ENCODE measurements at regions not wholly inside any gene's neighbourhood (a gene's known extent, or its start where the extent isn't known, plus 50 kb on each side); places are given as distances from the start of the nearest gene placed in this dataset.

DNA sequence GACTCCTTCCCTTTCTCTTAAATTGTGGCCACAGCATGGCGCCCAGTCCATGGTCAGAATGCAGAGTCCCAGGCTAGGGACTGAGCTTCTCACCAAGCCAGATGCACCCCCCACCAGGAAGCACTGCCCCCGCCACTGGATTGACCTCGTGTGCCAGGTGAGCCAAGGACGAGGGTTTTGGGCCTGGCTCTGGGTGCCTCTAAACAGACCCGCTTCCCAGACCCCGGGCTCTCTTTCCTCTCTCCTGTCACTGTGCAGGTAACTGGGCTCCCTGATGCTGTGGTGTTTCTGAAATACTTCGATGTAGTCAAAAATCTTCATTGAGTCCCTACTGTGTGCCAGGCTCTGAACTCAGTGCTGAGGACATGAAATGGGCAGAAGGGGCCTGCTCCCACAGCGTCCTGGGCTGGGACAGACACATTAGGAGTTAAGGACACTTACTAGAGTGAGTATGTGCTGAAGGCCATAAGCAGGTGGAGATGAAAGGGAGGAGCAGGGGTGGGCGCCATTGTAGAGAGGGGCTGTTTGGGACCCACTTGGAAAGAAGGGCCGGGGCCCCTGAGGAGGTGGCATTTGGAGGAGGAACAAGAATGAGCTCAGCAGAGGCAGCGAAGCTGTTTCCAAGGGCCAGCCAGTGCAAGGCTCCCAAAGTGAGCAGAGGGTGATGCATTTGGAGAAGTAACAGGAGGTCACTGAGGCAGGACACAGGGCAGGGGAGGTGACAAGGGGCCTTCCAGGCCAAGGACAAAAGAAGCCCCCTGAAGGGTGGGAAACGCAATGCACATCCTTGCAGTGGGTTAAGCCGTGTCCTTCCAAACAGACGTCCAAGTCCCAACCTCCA, 217.1 kb downstream of the ANKRD60 start:
- TF ChIP-seq, protein P1, sequence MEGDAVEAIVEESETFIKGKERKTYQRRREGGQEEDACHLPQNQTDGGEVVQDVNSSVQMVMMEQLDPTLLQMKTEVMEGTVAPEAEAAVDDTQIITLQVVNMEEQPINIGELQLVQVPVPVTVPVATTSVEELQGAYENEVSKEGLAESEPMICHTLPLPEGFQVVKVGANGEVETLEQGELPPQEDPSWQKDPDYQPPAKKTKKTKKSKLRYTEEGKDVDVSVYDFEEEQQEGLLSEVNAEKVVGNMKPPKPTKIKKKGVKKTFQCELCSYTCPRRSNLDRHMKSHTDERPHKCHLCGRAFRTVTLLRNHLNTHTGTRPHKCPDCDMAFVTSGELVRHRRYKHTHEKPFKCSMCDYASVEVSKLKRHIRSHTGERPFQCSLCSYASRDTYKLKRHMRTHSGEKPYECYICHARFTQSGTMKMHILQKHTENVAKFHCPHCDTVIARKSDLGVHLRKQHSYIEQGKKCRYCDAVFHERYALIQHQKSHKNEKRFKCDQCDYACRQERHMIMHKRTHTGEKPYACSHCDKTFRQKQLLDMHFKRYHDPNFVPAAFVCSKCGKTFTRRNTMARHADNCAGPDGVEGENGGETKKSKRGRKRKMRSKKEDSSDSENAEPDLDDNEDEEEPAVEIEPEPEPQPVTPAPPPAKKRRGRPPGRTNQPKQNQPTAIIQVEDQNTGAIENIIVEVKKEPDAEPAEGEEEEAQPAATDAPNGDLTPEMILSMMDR (conservative IDR thresholded peaks at IDR 0.05; ENCODE audit: low read depth): no peak
- no peak overlapping the region for H3K27ac ChIP-seq
- DNase-seq (ENCODE audit: low spot score): no peak
- CTCF ChIA-PET: interaction anchor here (0.5 to 0.6 kb wide), 3 partner anchors 56 to 301 kb away, joined by 3 to 6 read pairs (median 3); no protein-coding TSS in a partner anchor
- POLR2A ChIA-PET (ENCODE audit: low non-redundant PET): no interaction called here

GRCh38 chr20:58010666-58011065, 217.8 kb downstream of the ANKRD60 start:
- no peak overlapping the region for H3K27ac ChIP-seq
- ChIA-PET CTCF (no interaction called here), POLR2A (ENCODE audit: low non-redundant PET) (no interaction called here)
- TF ChIP-seq, protein P1 (conservative IDR thresholded peaks at IDR 0.05; ENCODE audit: low read depth): no peak
- no peak for DNase-seq (ENCODE audit: low spot score)

GRCh38 chr20:58010186-58010585, 218.3 kb downstream of the ANKRD60 start:
- CTCF ChIA-PET: no interaction called here
- no peak for DNase-seq (ENCODE audit: low spot score)
- no peak overlapping the region for H3K27ac ChIP-seq
- POLR2A ChIA-PET (ENCODE audit: low non-redundant PET): no interaction called here
- TF ChIP-seq, protein P1 (conservative IDR thresholded peaks at IDR 0.05; ENCODE audit: low read depth): no peak

- H3K27ac ChIP-seq: no peak overlapping the region
- DNase-seq (ENCODE audit: low spot score): no peak
- CTCF ChIA-PET: no interaction called here
- POLR2A ChIA-PET (ENCODE audit: low non-redundant PET): no interaction called here
- TF ChIP-seq, protein P1 (conservative IDR thresholded peaks at IDR 0.05; ENCODE audit: low read depth): no peak
Observed at GRCh38 chr20:58008866-58009265, 219.6 kb downstream of the ANKRD60 start.

GRCh38 chr20:58008413-58008812, 220.0 kb downstream of the ANKRD60 start:
- DNase-seq (ENCODE audit: low spot score): no peak
- POLR2A ChIA-PET (ENCODE audit: low non-redundant PET): no interaction called here
- CTCF ChIA-PET: no interaction called here

DNA sequence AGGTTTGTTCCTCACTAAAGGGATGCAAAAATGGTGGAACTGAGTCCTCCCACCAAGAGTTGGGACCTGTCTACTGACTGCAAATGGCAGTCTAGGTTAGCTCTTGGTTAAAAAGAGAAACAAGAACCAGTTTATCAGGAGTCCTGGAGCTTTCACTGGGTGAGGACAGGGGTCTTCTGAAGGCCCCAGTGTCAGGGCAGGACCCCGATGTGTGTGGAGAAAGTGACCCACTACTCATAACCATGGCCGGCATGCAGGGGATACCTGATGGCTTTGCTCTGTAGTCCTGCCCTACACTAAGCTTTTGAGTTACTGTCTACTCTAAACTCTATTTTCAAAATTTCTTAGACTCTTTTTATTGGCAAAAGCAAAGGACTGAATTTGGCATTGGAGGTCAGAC, 220.5 kb downstream of the ANKRD60 start:
- POLR2A ChIA-PET (ENCODE audit: low non-redundant PET): no interaction called here
- no peak overlapping the region for H3K27ac ChIP-seq
- TF ChIP-seq, protein P1 (conservative IDR thresholded peaks at IDR 0.05; ENCODE audit: low read depth): no peak
- CTCF ChIA-PET: no interaction called here
- no peak for DNase-seq (ENCODE audit: low spot score)

More at GRCh38 chr20:58008413-58008812, 220.0 kb downstream of the ANKRD60 start:
- H3K27ac ChIP-seq: no peak overlapping the region
- TF ChIP-seq, protein P1 (conservative IDR thresholded peaks at IDR 0.05; ENCODE audit: low read depth): no peak

Measured in RWPE1 (cell line).